ENCODE measurements at regions not wholly inside any gene's neighbourhood (a gene's known extent, or its start where the extent isn't known, plus 50 kb on each side); places are given as distances from the start of the nearest gene placed in this dataset.

DNA sequence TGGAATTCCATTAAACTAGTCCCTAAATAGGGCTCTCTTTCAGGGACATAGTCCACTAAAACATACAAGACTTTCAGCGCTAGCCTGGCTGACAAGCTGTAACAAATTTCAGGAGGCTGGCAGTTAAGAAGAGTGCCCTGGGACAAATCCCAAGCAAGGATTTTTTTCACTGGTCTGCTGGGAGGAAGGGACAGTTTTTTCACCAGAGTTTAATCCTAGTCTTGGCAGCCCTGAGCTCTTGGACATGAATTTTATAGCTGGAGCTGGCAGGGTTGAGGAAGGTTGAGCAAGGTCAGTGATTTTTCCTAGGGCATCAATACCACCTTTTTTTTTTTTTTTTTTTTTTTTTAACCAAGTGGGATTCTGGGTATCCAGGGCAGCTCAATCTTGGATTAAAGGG lies 184.4 kb downstream of the SH2D1A start:
- H3K27ac Mint-ChIP-seq: no peak overlapping the region
- H3K4me1 Mint-ChIP-seq: no peaks in the 10 kb centered on the region
- H3K36me3 Mint-ChIP-seq (ENCODE audit: low read depth): no peaks in the 10 kb centered on the region
- no peak overlapping the region for H3K4me3 Mint-ChIP-seq
- TF ChIP-seq CTCF (IDR thresholded peaks at IDR 0.05; ENCODE audit: unreplicated experiment in 3 of 3): no peak
- no peaks in the 10 kb centered on the region for H3K9me3 Mint-ChIP-seq
- H3K27me3 Mint-ChIP-seq (ENCODE audit: low read depth): no peaks in the 10 kb centered on the region

DNA sequence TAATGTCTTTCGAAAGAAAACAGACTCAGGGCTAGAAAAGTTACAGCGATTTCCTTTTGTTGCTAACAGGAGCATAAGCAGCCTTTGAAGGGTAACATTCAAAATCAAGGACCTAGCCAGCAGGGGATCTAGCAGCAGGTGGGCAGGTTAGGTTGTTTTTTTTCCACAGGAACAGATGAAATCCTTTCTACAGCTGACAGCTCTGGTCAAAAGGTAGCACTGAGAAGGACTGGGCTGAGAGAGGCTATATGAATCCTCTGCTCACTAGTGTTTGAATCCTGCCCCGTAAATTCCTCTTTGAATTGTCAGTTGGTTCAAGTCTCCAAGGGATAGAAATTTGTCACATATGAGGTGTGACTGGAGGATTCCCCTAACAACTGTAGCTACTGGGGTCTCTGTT lies 188.2 kb downstream of the SH2D1A start:
- H3K36me3 Mint-ChIP-seq (ENCODE audit: low read depth): no peaks in the 10 kb centered on the region
- H3K4me3 Mint-ChIP-seq: no peak overlapping the region
- no peaks in the 10 kb centered on the region for H3K4me1 Mint-ChIP-seq
- H3K9me3 Mint-ChIP-seq: no peaks in the 10 kb centered on the region
- no peak for TF ChIP-seq CTCF (IDR thresholded peaks at IDR 0.05; ENCODE audit: unreplicated experiment in 3 of 3)
- H3K27ac Mint-ChIP-seq: no peak overlapping the region
- no peaks in the 10 kb centered on the region for H3K27me3 Mint-ChIP-seq (ENCODE audit: low read depth)

GRCh38 chrX:124540474-124540873 lies 194.1 kb downstream of the SH2D1A start:
- Mint-ChIP-seq H3K36me3 (ENCODE audit: low read depth) (no peaks in the 10 kb centered on the region), H3K4me1 (no peaks in the 10 kb centered on the region), H3K27ac (no peak overlapping the region), H3K4me3 (no peak overlapping the region), H3K9me3 (no peaks in the 10 kb centered on the region), H3K27me3 (ENCODE audit: low read depth) (no peaks in the 10 kb centered on the region)
- no peak for TF ChIP-seq CTCF (IDR thresholded peaks at IDR 0.05; ENCODE audit: unreplicated experiment in 3 of 3)

DNA sequence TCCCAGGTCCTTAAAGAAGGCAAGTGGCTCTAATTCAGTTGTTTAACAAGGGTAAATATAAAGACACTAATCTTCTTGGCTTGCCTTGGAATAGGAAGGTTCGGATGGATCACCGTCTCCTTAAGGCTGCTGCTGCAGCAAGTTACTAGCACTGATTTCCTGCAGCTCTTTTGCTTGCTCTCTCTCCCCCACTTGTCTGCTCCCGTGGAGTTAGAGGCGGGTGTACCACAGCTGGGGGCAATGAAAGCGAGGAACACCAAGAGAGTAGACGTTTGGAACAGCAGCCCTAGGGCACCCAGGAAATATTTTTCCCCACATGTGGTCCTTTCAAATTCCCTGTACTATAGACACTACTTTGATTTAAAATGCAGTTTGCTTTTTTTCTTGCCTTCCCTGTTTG lies 202.2 kb downstream of the SH2D1A start:
- Mint-ChIP-seq H3K4me3 (no peak overlapping the region), H3K4me1 (no peaks in the 10 kb centered on the region), H3K36me3 (ENCODE audit: low read depth) (no peaks in the 10 kb centered on the region), H3K9me3 (no peaks in the 10 kb centered on the region), H3K27ac (no peak overlapping the region), H3K27me3 (ENCODE audit: low read depth) (no peaks in the 10 kb centered on the region)
- TF ChIP-seq CTCF (IDR thresholded peaks at IDR 0.05; ENCODE audit: unreplicated experiment in 3 of 3): no peak

DNA sequence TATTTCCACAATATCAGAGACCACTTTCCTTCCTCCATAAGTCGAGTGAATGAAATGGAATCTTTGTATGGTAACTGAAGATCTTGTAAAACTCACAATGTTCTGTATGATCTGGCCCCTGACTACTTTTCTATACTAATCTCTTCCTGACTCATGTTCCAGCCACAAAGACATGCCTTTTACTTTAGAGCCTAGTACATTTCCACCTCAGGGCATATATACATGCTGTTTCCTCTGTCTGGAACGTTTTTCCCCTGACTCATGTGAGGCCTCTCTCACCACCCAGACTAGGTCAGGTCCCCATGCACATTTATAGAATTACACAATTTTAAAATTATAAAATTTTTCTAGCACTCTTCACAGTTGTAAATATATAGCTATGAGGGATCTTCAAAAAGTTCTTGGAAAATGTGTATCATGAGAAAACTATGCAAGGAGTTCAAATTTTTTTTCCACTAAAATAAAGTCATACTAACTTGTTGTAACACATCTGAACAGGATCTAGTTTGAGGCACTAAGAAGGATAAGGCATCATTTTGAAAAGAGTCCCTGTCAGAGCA lies 208.8 kb downstream of the SH2D1A start:
- Mint-ChIP-seq H3K27ac (no peak overlapping the region), H3K36me3 (ENCODE audit: low read depth) (no peaks in the 10 kb centered on the region), H3K4me1 (no peaks in the 10 kb centered on the region), H3K27me3 (ENCODE audit: low read depth) (no peaks in the 10 kb centered on the region), H3K9me3 (no peaks in the 10 kb centered on the region), H3K4me3 (no peak overlapping the region)
- TF ChIP-seq CTCF (IDR thresholded peaks at IDR 0.05; ENCODE audit: unreplicated experiment in 3 of 3): no peak

- Mint-ChIP-seq H3K4me3 (no peak overlapping the region), H3K4me1 (no peaks in the 10 kb centered on the region), H3K27ac (no peak overlapping the region), H3K9me3 (no peaks in the 10 kb centered on the region), H3K36me3 (ENCODE audit: low read depth) (no peaks in the 10 kb centered on the region), H3K27me3 (ENCODE audit: low read depth) (no peaks in the 10 kb centered on the region)
- TF ChIP-seq CTCF (IDR thresholded peaks at IDR 0.05; ENCODE audit: unreplicated experiment in 3 of 3): no peak
Measured at GRCh38 chrX:124557976-124558375, 211.6 kb downstream of the SH2D1A start.

All from nephron (organoid).